ENCODE measurements at regions not wholly inside any gene's neighbourhood (a gene's known extent, or its start where the extent isn't known, plus 50 kb on each side); places are given as distances from the start of the nearest gene placed in this dataset.

DNA sequence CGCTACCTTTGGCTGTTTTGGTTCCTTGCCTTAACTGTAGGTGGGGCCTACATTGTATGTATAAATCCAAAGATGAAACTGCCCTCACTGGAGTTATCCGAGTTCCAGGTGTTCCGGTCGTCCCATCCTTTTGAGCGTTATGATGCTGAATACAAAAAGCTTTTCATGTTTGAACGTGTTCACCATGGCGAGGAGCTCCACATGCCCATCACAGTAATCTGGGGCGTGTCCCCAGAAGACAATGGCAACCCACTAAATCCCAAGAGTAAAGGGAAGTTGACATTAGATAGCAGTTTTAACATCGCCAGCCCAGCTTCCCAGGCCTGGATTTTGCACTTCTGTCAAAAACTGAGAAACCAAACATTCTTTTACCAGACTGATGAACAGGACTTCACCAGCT, 139.5 kb downstream of the TLR5 start:
- no peak for TF ChIP-seq CTCF (conservative IDR thresholded peaks at IDR 0.05; ENCODE audit: low read length)
- TF ChIP-seq EZH2phosphoT487 (IDR thresholded peaks at IDR 0.05; ENCODE audit: borderline replicate concordance), result no peak

All from Loucy (cell line).